Breast epithelium (tissue), 3 donors: ENCODE measurements at regions not wholly inside any gene's neighbourhood (a gene's known extent, or its start where the extent isn't known, plus 50 kb on each side); places are given as distances from the start of the nearest gene placed in this dataset.

Source experiments
- POLR2A ChIP-seq: fragments of 450-650 bp; IDR thresholded peaks from one replicate; pipeline ENCODE4 v1.6.1; 2016; ENCODE audit warnings: antibody characterized with exemption, mild to moderate bottlenecking, moderate library complexity
- TF ChIP-seq, protein P1 (sequence below), 3 donors: fragments of 450-650 bp; IDR thresholded peaks; one replicate each; pipeline ENCODE4 v1.5.1; 2016 to 2017; ENCODE audit warnings: antibody characterized with exemption in 3 of 3, mild to moderate bottlenecking in 3 of 3, moderate library complexity in 3 of 3

DNA sequence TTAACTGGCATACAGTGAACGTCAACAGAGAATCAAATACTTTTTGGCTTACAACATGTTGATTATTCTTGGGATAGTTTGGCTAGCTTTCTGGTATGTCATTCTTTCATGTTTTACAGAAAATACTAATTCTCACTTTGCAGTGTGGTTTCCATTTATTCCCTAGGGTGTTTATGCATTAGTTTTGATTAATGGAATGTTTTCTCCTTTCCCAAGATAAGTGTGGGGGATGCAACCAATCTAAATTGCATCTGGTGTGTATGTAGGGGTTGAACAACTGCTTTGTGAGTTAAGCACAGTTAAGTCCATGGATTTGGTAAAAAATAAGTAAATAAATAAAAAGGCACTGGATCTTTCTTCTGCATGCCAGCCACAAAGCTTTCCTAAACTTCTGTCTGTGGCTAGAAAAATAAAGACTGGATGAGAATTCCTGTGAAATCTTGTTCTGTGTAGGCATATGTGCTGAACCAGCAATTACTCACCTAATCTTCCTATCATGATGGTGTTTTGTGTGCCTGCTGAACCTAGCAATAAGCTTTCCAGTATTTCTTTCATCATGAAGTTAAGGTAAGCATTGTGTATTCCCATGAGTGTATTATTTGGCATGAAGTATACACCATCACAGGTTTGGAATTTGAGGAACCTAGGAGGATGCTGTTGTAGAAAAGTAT, 50.6 kb upstream of the TENM3 start:
- TF ChIP-seq, protein P1, sequence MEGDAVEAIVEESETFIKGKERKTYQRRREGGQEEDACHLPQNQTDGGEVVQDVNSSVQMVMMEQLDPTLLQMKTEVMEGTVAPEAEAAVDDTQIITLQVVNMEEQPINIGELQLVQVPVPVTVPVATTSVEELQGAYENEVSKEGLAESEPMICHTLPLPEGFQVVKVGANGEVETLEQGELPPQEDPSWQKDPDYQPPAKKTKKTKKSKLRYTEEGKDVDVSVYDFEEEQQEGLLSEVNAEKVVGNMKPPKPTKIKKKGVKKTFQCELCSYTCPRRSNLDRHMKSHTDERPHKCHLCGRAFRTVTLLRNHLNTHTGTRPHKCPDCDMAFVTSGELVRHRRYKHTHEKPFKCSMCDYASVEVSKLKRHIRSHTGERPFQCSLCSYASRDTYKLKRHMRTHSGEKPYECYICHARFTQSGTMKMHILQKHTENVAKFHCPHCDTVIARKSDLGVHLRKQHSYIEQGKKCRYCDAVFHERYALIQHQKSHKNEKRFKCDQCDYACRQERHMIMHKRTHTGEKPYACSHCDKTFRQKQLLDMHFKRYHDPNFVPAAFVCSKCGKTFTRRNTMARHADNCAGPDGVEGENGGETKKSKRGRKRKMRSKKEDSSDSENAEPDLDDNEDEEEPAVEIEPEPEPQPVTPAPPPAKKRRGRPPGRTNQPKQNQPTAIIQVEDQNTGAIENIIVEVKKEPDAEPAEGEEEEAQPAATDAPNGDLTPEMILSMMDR (IDR thresholded peaks at IDR 0.05): no peak
- no peak for TF ChIP-seq POLR2A
